Upper lobe of left lung (tissue), 4 donors: ENCODE measurements at regions not wholly inside any gene's neighbourhood (a gene's known extent, or its start where the extent isn't known, plus 50 kb on each side); places are given as distances from the start of the nearest gene placed in this dataset.

Experiments
- POLR2AphosphoS5 ChIP-seq, 2 donors: sonication (generic); formaldehyde crosslinking; IDR thresholded peaks; one replicate each; pipeline ENCODE4 v1.5.1; 2017; ENCODE audit warnings: antibody characterized with exemption in 2 of 2
- TF ChIP-seq, protein P1 (sequence below), 6 experiments: fragments of 450-650 bp in 4 of 6; fragments of 200-600 bp in 2 of 6; sonication (generic) in 2 of 6; IDR thresholded peaks; one replicate each; pipeline ENCODE4 v1.5.1; 2016 to 2019; ENCODE audit warnings: antibody characterized with exemption in 6 of 6

DNA sequence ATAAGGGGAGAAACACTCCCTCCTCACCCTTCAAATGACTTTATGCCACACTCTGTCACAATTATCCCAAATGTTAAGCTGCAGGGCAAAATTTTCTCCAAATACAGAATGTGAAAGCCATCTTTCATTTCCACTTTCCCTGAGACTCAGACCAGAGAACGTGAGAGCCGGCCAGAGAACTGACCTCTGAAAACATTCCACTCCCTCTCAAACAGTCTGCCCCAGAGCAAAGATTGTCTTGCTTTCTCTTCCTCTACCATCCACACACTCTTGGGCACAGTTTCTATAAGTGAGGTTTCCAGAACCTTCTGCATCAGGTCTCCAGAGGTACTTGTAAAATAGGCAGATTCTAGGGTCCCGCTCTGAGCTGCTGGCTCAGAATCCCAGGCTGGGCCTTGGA lies 278.1 kb downstream of the FRK start:
- TF ChIP-seq POLR2AphosphoS5 (IDR thresholded peaks at IDR 0.05): no peak
- TF ChIP-seq, protein P1, sequence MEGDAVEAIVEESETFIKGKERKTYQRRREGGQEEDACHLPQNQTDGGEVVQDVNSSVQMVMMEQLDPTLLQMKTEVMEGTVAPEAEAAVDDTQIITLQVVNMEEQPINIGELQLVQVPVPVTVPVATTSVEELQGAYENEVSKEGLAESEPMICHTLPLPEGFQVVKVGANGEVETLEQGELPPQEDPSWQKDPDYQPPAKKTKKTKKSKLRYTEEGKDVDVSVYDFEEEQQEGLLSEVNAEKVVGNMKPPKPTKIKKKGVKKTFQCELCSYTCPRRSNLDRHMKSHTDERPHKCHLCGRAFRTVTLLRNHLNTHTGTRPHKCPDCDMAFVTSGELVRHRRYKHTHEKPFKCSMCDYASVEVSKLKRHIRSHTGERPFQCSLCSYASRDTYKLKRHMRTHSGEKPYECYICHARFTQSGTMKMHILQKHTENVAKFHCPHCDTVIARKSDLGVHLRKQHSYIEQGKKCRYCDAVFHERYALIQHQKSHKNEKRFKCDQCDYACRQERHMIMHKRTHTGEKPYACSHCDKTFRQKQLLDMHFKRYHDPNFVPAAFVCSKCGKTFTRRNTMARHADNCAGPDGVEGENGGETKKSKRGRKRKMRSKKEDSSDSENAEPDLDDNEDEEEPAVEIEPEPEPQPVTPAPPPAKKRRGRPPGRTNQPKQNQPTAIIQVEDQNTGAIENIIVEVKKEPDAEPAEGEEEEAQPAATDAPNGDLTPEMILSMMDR (IDR thresholded peaks at IDR 0.05): no peak
